ENCODE measurements at regions not wholly inside any gene's neighbourhood (a gene's known extent, or its start where the extent isn't known, plus 50 kb on each side); places are given as distances from the start of the nearest gene placed in this dataset.
"Not testable (repeated sequence)": the region's sequence is repeated elsewhere in the genome, so short reads cannot be mapped to it uniquely, and the experiment has no call there.

- no peak for DNase-seq (ENCODE audit: low spot score)
Measured at GRCh38 chr2:61677306-61677705, 139.2 kb upstream of the XPO1 start.

- DNase-seq (ENCODE audit: low spot score) = no peak
Measured at GRCh38 chr2:61675204-61675603, 137.0 kb upstream of the XPO1 start.

- DNase-seq (ENCODE audit: low spot score) = peak; percentile 6
Measured at GRCh38 chr2:61671561-61672315, 133.6 kb upstream of the XPO1 start.

- DNase-seq (ENCODE audit: low spot score) = peak; percentile 51
Measured at GRCh38 chr2:61670591-61671501, 132.7 kb upstream of the XPO1 start.

- DNase-seq (ENCODE audit: low spot score) = no peak
Measured at GRCh38 chr2:61664190-61664589, 126.0 kb upstream of the XPO1 start.

GRCh38 chr2:61662990-61663389, 124.8 kb upstream of the XPO1 start:
- DNase-seq (ENCODE audit: low spot score) = no peak

GRCh38 chr2:61660511-61661388, 122.6 kb upstream of the XPO1 start:
- peak; percentile 27 for DNase-seq (ENCODE audit: low spot score)

- peak; percentile 43 for DNase-seq (ENCODE audit: low spot score)
Measured at GRCh38 chr2:61658841-61659780, 121.0 kb upstream of the XPO1 start.

GRCh38 chr2:61649946-61650345, 111.8 kb upstream of the XPO1 start:
- not testable (repeated sequence) for DNase-seq (ENCODE audit: low spot score)

- no peak for DNase-seq (ENCODE audit: low spot score)
Measured at GRCh38 chr2:61649021-61649420, 110.9 kb upstream of the XPO1 start.

- no peak for DNase-seq (ENCODE audit: low spot score)
Measured at GRCh38 chr2:61647044-61647443, 108.9 kb upstream of the XPO1 start.

- no peak for DNase-seq (ENCODE audit: low spot score)
Measured at GRCh38 chr2:61645911-61646310, 107.8 kb upstream of the XPO1 start.

- not testable (repeated sequence) for DNase-seq (ENCODE audit: low spot score)
Measured at GRCh38 chr2:61643153-61643552, 105.0 kb upstream of the XPO1 start.

GRCh38 chr2:61640406-61640805, 102.2 kb upstream of the XPO1 start:
- no peak for DNase-seq (ENCODE audit: low spot score)

GRCh38 chr2:61639721-61640120, 101.6 kb upstream of the XPO1 start:
- DNase-seq (ENCODE audit: low spot score) = no peak

GRCh38 chr2:61636686-61637085, 98.5 kb upstream of the XPO1 start:
- DNase-seq (ENCODE audit: low spot score) = no peak

- no peak for DNase-seq (ENCODE audit: low spot score)
Measured at GRCh38 chr2:61634512-61634911, 96.4 kb upstream of the XPO1 start.

- DNase-seq (ENCODE audit: low spot score) = no peak
Measured at GRCh38 chr2:61633250-61633649, 95.1 kb upstream of the XPO1 start.

GRCh38 chr2:61632276-61633169, 94.4 kb upstream of the XPO1 start:
- DNase-seq (ENCODE audit: low spot score) = no peak

GRCh38 chr2:61631321-61631720, 93.2 kb upstream of the XPO1 start:
- DNase-seq (ENCODE audit: low spot score) = no peak
